HG02938 (cell line): ENCODE measurements at regions not wholly inside any gene's neighbourhood (a gene's known extent, or its start where the extent isn't known, plus 50 kb on each side); places are given as distances from the start of the nearest gene placed in this dataset.

Experiments used
- ATAC-seq: cut with Tn5 transposase; IDR thresholded peaks from one replicate; pipeline ENCODE4 v1.9.1; 2021; ENCODE audit warnings: mild to moderate bottlenecking, moderate library complexity; ENCODE audit not compliant: unreplicated experiment

DNA sequence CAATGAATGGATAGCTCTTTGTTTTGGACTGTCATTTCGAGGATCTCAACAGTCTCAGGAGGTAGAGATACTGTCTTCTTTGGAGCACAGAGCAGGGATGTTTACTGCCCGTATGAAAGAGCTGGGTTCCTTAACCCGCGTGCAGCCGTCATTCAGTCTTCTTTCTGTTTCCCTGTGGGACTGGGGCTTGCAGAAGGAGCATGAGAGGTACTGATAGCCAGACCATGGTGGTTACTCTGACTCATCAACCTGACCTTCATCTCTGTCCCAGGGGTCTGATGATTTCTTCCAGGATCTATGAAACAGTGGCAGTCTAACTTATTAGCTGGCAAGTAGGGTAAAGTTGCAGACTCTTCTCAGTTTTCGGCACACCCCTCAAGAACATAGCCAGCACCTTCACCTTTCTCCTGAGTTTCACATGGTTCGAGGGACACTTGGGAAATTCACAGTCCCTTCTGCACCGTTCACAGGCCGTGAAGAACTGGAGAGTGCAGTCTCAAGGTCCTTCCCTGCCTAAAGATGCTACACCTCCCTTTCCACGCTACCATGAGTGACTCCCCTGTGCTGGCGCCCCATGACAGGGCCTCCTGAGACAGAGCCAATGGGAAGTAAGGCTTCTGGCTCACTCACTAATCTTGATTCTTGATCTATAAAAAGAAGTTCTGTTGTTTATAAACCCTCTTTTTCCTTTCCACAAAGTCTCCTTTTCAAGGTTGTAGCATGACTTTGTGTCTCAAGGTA lies 226.2 kb downstream of the MC4R start:
- ATAC-seq, result peak; percentile 85

DNA sequence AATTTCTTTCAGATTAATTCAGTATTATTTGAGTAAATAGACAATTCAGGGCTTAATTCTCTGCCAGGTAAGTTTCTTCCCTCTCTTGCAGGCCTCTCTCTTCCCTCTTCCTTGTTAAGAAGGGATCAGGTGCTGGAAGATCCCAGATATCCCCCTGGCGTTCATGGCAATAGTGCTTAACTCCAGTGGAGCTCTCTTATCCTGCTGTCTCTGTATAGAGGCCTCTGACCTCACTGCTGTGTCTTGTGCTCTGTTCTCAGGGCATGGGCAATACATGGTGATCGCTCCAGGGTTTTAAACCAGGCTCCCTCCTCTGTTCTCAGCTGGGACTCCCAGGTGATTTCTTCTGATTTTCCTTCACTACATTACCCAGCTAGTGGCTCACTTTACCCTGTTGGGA lies 226.8 kb downstream of the MC4R start:
- peak; percentile 5 for ATAC-seq

DNA sequence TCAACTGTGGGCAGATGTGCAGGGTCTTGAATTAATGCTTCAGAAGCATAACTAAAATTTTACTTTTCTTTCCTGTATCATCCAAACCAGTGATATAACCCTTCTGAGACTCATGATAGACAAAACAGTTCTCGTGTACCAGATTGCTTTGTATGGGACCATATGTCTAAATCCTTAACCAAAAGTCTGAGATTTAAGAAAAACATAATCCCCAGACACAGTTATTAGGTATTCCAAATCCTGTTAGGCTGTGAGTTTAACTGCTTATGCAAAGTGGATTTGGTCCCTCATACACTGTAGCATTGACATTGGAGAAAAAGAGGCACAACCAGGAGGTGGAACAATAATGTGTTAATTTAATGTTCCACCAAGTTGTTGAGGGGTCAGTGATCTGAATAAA lies 235.0 kb downstream of the PMAIP1 start:
- no peak for ATAC-seq

DNA sequence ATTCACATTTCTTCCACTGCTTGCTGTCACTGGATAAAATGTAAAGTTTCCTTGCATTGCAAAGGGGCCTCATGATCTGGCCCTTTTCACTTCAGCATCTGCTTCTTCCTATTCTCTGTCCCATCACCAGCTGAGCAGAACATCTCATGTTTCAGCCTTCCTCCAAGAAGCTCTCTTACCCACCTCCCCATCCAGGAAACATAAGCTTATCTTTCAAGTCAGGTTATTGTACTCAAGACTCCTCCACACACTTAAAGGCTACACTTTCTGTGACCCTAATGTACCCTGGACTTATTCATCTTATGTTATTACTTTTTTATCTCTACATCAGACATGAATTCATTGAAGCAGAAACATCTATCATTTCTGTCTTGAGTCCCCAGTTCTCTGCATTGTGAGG lies 230.5 kb downstream of the PMAIP1 start:
- ATAC-seq, result no peak

DNA sequence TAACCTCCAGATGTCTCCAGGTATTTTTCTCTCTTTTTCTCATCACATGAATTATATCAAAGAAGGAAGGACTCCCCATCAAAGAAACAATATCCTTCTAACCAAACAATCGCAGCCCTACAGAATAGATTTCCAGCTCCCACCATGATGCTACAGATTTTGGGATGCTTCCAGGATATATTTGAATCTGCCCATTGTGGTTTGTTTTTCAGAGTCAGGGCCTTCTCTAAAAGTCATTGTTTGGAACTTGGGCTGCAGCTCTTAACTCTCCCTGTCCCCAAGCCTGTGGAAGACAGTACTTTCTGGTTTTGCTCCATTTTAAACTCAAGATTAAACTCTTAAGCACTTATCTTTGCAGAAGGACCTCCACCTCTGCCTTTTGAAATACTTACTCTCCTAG lies 223.2 kb downstream of the PMAIP1 start:
- no peak for ATAC-seq

DNA sequence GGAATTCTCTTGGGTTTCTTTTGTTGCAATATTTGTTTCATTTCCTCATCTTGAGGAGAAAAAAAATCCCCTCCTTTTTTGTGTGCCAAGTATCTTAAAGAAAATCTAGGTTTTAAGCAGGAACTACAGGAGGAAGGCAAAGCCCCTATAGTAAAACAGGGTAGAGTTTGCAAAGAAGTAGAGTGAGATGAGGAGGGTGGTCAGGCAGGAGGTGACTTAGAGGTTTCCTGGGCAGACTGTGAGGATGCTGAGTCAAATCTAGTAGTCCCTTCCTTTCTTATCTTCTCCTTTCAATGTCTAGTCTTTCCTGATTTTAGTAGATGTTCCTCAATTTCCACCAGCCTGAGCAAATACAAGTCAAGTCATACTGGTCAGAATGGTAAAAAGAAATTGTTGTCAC lies 222.5 kb downstream of the PMAIP1 start:
- ATAC-seq, result no peak

DNA sequence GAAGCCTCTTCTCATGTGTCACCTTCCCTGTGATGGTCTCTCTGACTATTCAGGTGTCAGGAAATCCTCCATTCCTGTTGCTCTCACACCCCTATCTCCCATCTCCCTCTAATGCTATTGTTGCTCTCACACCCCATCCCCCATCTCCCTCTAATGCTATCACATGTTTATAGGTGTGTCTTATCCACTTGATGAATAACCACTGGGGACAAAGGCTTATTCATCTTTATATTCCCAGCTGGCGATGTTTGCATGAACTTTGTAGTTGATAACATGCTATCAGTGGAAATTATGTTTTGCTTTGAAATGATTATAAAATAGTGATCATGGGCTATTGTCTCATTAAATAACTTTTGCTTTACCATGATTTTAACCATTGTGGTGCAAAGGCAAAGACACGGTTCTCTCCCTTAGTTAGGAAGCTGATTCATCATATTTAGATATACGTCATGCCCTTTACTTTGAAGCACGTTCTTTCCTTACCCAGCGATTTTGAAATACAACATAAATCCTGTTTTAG lies 220.5 kb downstream of the PMAIP1 start:
- no peak for ATAC-seq

DNA sequence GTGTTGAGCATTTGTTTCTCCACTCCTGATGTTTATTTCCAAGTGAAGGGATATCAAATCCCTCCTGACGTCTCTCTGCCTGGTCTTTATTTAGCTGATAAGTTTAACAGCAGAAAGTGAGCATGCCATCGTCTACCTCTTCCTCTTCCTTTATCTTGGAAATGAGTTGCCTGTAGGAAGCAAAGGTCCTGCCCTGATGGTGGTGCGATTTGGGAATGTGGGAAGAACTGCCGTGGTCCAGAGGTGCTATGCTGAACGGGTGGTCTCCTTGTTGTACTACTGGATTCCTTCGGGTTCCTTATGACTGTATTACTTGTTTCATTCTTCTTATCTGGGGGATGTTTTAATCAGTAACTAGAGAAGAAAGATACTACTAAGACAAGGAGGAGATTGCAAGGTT lies 217.5 kb downstream of the PMAIP1 start:
- ATAC-seq, result no peak

DNA sequence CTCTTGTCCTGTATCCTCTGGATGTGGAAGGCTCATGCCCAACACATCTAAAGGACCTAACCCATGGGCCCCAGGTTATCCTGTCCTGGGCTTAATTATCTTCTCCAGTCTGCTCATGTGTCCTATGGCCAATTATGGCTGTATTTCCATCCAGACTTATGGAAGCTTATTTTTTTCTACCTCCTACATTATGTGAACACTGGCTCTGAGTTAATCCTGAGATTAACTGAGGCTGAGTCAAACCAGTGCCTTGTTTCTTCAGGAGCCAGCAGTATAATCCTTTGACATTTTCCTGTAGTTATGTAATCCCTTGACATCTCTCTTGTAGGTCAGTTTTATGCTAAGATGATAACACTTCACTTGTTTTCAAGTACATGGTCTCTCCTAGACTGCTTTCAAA lies 213.6 kb downstream of the PMAIP1 start:
- no peak for ATAC-seq

DNA sequence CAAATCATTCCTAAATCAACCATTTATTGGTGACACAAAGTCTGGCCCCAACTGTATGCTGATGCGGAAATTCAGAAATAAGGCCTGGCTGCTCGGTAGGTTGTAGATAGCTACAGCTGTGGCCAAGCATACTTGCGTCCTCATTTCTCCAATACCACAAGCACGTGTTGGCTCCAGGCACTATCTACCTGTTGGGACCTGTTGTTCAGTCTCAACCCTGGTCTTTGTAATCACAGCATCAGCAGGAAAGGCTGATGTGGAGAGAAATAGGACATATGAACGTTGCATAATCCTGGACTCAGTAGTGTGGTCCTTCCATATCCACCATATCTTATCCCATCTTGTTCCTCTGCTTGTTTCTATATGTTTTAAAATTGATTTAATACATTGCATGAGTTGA lies 212.6 kb downstream of the PMAIP1 start:
- no peak for ATAC-seq

DNA sequence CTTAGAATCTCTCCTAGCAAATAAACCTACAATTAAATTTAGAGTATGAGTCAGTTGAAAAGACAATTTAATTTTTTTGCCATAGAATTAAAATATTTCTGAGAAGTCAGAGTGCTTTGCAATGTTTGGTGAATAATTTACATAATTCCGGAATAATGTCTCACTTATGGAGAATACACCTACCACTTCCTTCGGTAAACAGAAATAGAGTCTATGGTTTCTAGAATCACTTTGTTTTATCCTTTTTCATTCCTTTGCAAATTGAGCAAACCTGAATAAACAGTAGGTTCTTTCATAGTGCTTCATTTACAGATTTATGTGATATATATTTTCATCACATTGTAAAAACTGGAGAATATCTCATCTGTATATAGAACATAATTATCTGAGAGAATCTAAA lies 211.7 kb downstream of the PMAIP1 start:
- ATAC-seq, result no peak

DNA sequence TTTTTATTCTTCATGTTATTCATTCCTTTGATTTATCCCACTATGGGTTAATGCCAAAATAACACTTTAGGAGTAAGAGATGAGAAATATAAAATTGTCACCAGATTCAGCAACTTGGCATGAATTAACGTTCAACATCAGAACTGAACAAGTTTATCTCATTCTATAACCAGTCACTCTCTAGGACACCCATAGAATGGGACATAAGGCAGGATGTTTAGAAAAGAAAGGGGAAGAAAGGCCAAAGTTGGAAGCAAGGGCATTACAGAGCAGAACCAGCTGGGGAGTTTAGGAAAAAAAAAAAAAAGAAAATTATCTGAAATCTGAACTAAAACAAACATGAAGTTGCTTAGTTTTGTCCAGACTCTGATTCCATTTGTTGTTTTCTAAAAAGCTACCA lies 211.0 kb downstream of the PMAIP1 start:
- ATAC-seq, result no peak

DNA sequence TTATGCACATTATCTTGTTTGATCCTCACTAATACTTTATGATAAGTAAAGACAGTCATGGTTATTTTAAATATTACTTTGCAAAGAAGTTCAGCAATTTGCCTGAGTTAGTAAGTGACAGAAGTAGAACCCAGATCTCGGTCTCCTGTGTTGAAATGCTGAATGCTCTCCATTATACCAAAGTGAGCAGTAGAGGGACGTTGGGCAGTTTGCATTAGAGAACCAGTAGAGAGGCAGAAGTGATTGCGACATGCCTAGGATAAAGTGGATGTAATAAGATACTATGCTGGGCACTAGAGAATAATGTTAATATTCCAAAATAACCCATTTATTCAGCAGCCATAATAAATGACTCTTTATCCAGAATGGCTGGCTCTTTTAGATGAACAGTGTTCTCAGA lies 201.0 kb downstream of the PMAIP1 start:
- no peak for ATAC-seq

DNA sequence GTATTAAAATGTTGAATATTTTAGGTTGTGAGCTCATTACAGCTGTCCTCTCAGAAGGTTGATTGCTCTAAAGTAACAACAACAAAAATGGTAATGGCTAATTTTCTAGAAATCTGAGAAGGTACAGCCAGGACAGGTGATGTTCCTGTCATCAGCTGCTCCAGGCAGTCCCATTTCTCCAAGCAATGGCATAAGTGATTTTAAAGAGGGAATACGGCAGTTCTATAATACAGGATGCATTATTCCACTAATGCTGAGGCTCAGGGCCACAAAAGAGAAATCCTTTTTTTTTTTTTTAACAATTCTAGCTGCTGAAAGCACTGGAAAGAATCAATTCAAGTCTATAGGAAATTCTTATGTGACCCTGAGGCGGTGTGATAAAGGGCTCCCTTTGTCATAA lies 199.9 kb downstream of the PMAIP1 start:
- no peak for ATAC-seq

DNA sequence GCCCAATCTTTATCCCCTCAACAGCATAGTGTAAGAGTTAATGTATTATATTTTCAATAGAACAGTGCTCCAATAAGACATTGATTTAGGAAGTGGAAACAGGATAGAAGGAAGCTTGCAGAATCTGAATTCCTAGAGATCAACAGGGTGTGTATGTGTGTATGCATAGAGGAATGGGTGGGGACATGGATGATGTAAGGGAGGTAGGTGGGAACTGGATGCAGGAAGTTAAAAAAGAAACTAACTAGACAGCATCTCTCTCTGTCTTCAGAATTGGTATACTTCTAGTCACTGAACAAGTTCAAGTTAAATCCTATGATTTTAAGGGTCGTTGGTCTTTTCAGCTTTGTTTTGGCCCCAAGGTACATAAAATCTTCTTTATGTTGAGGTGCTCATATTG lies 196.6 kb downstream of the PMAIP1 start:
- no peak for ATAC-seq

DNA sequence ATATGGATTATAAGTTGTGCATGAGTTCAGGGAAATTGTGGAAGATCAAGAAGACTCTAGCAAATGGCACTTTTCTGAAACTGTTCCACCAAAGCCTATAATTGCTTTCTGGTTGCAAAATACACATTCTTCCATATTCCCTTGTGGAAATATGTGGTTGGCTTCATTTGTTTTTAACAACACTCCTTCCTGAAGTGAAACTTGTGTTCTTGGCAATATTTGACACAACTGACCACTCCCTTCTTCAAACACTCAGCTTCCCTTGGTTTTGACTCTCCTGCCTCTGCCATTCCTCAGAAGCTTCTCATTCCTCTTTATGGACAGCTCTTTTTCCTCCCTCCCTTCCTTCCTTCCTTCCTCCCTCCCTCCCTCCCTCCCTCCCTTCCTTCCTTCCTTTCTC lies 192.3 kb downstream of the PMAIP1 start:
- ATAC-seq, result no peak

DNA sequence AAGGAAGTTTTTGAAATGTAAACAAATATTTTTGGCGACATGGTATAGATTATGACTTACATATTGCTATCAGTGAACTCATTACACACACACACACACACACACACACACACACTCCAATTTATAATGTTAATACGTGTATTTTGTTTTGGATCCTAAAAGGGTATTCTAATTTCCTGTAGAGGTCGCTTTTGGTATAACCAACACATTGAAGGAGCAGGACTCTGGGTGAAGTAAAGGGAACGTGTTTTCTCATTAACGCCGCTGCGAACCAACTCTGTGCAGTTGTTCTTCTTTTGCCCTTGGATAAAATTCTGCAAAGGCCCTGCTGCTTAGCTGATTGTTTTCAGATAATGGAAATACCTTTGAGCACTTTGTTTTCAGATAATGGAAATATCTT lies 190.4 kb downstream of the PMAIP1 start:
- ATAC-seq, result peak; percentile 76

DNA sequence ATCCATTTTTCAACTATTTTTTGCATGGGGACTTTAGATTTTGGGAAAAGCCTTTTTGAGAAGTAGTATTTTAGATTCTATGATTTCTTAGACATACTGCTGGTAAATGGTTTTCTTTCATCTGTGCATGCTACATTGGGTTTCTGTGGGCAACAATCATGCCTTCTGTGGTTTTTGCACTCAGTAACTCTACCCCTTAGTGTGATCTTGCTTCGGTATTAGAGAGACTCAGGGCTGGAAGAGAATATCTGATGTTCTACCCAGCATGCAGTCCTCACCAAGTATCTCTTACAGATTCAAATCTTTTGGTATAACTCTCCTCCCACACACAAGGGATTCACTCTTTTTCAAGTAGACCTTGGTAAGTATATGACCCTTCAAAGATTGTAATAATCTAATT lies 183.0 kb downstream of the PMAIP1 start:
- ATAC-seq, result no peak

DNA sequence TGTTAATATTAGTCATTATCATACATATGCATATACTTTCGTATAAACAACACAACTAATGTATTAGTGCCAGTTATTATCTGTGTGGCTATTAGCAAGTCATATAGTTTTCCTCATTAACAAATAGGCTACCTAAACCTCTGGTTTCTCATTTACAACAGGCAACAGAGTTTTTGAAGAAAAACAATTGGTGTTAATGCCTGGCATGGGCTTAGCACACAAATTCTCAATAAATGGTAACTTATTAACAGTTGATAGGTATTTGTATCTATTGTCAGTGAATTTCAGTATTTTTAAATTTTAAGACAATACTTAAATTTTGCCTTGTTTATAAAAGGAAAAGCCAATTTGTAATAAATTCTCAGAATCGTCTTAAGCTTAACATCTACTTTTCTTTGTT lies 182.5 kb downstream of the PMAIP1 start:
- no peak for ATAC-seq

DNA sequence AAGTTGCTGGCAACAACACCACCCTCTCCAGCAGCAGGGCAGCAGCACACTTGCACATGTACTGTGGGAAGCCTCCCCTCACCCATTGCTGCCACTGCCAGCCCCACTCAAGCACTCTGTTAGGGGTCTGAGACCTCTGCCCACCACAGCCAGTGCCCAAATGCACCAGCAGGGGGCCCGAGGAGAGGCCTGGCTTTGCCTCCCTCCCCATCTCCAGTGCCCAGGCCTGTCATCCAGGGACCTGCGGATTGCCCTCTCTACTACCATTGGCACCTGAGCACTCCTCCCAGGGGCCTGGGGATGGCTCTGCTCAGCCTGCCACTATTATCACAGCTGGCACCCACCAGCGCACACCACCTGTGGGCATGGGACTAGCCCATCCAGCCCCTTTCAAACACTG lies 175.7 kb downstream of the PMAIP1 start:
- no peak for ATAC-seq

DNA sequence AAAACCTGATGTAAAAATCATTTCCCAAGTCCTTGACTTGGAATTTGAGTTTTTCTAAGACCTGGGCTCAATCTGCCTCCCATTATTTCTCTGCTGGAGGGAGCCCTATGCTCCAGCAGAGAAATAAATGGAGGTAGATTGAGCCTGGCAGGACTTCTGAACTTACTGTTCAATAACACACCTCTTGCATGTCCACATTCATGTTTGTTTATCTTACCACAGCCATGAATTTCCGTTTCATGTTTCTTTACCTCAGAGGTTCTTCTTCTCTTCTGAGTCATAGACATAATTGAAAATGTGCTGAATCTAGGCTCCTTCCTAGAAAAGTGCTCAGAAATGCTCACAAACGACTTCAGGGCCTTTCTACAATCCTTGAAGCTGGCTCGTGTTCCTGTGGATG lies 170.8 kb downstream of the PMAIP1 start:
- no peak for ATAC-seq

DNA sequence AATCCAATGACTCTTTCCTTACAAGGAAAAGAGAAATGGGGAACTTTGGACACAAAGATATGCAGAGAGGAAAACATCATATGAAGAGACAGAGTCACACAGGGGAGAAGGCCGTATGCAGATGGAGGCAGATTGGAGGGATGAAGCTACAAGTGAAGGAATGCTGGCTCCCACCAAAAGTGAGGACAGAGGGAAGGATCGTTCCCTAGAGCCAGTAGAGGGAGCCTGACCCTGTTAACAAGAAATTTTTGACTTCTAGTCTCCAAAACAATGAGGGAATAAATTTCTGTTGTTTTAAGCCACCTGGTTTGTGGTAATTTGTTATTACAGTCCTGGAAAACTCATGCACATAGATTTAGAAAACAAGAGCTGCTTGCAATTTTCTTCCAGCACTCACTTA lies 169.3 kb downstream of the PMAIP1 start:
- ATAC-seq, result no peak
